ENCODE measurements at regions not wholly inside any gene's neighbourhood (a gene's known extent, or its start where the extent isn't known, plus 50 kb on each side); places are given as distances from the start of the nearest gene placed in this dataset.
A peak's percentile ranks its signal among the peaks of the same experiment; 100 is the strongest.
"Not testable (repeated sequence)": the region's sequence is repeated elsewhere in the genome, so short reads cannot be mapped to it uniquely, and the experiment has no call there.

- H3K4me1 Mint-ChIP-seq: peaks cover 64% of the 10 kb centered on the region
- H3K9ac ChIP-seq (ENCODE audit: low read length); CTCF ChIA-PET; H3K4me3 ChIP-seq (ENCODE audit: control extremely low read depth in 1 of 5, extremely low read depth in 1 of 5, insufficient read depth in 1 of 5, low read depth in 2 of 5, low read length in 4 of 5); H2AFZ ChIP-seq (ENCODE audit: insufficient read depth, low read depth, low read length, poor library complexity, severe bottlenecking); H3K4me2 ChIP-seq (replicated peaks; ENCODE audit: low read depth, low read length, poor library complexity, severe bottlenecking); intact Hi-C loops (cut with micrococcal nuclease); H3K27me3 Mint-ChIP-seq; H3K27me3 ChIP-seq (replicated peaks in 1 of 4; ENCODE audit: control extremely low read depth in 1 of 4, control insufficient read depth in 3 of 4, insufficient read depth in 4 of 4, low read length in 3 of 4); DNase-seq; H4K20me1 ChIP-seq (ENCODE audit: control insufficient read depth, insufficient read depth, low read length, poor library complexity, severe bottlenecking); ATAC-seq (ENCODE audit: low read depth); H3K9me3 ChIP-seq (ENCODE audit: control extremely low read depth in 1 of 3, control insufficient read depth in 2 of 3, insufficient read depth in 1 of 3, low read length in 2 of 3); H3K4me3 Mint-ChIP-seq; H3K9me3 Mint-ChIP-seq (ENCODE audit: insufficient read depth); H3K36me3 ChIP-seq (replicated peaks in 1 of 2; ENCODE audit: control extremely low read depth in 1 of 2, control insufficient read depth in 1 of 2, extremely low read depth in 1 of 2, insufficient read depth in 2 of 2, low read length in 1 of 2): not testable (repeated sequence)
- Histone ChIP-seq H3K4me1 (ENCODE audit: control insufficient read depth in 2 of 2, insufficient read depth in 2 of 2, low read length in 2 of 2) (peaks cover 50 to 75% of the 10 kb centered on the region in 2 donors), H3K79me2 (ENCODE audit: control insufficient read depth, insufficient read depth, low read length) (peaks cover 33% of the 10 kb centered on the region), H3K27ac (ENCODE audit: low read length in 2 of 2) (peak overlapping the region; percentile 72 to 92)
- H3K27ac Mint-ChIP-seq: peak overlapping the region; percentile 97
- WGBS (ENCODE audit: insufficient coverage): 58% methylated on average over 3 of the region's 8 CpGs
- POLR2A ChIA-PET: interaction anchor here (0.9 kb wide), 1 partner anchor 9 kb away, joined by 5 read pairs; no protein-coding TSS in a partner anchor
These were observed 176.8 kb downstream of the TMEM121 start for GRCh38 chr14:105703044-105703665.

GRCh38 chr14:105704091-105704490 lies 177.7 kb downstream of the TMEM121 start:
- H3K27me3 ChIP-seq (replicated peaks in 1 of 4; ENCODE audit: control extremely low read depth in 1 of 4, control insufficient read depth in 3 of 4, insufficient read depth in 4 of 4, low read length in 3 of 4); H3K36me3 ChIP-seq (replicated peaks in 1 of 2; ENCODE audit: control extremely low read depth in 1 of 2, control insufficient read depth in 1 of 2, extremely low read depth in 1 of 2, insufficient read depth in 2 of 2, low read length in 1 of 2); DNase-seq; H3K9me3 Mint-ChIP-seq (ENCODE audit: insufficient read depth); H2AFZ ChIP-seq (ENCODE audit: insufficient read depth, low read depth, low read length, poor library complexity, severe bottlenecking); H3K4me3 Mint-ChIP-seq; H3K4me3 ChIP-seq (ENCODE audit: control extremely low read depth in 1 of 5, extremely low read depth in 1 of 5, insufficient read depth in 1 of 5, low read depth in 2 of 5, low read length in 4 of 5); H3K9me3 ChIP-seq (ENCODE audit: control extremely low read depth in 1 of 3, control insufficient read depth in 2 of 3, insufficient read depth in 1 of 3, low read length in 2 of 3); H3K4me2 ChIP-seq (replicated peaks; ENCODE audit: low read depth, low read length, poor library complexity, severe bottlenecking); ATAC-seq (ENCODE audit: low read depth); H3K27ac ChIP-seq (ENCODE audit: low read length in 2 of 2); CTCF ChIA-PET; POLR2A ChIA-PET; H4K20me1 ChIP-seq (ENCODE audit: control insufficient read depth, insufficient read depth, low read length, poor library complexity, severe bottlenecking); intact Hi-C loops (cut with micrococcal nuclease); H3K9ac ChIP-seq (ENCODE audit: low read length); H3K27me3 Mint-ChIP-seq: not testable (repeated sequence)
- peaks cover 67% of the 10 kb centered on the region for H3K4me1 Mint-ChIP-seq
- peaks cover 31% of the 10 kb centered on the region for H3K79me2 ChIP-seq (ENCODE audit: control insufficient read depth, insufficient read depth, low read length)
- peak overlapping the region; percentile 65 for H3K27ac Mint-ChIP-seq
- H3K4me1 ChIP-seq (ENCODE audit: control insufficient read depth in 2 of 2, insufficient read depth in 2 of 2, low read length in 2 of 2): peaks cover 54 to 77% of the 10 kb centered on the region in 2 donors
- WGBS (ENCODE audit: insufficient coverage): 100% methylated on average over 3 of the region's 10 CpGs

GRCh38 chr14:105704492-105704891 lies 178.1 kb downstream of the TMEM121 start:
- WGBS (ENCODE audit: insufficient coverage): 92% methylated on average over 2 of the region's 10 CpGs
- DNase-seq; H3K27me3 Mint-ChIP-seq; H3K9me3 ChIP-seq (ENCODE audit: control extremely low read depth in 1 of 3, control insufficient read depth in 2 of 3, insufficient read depth in 1 of 3, low read length in 2 of 3); H3K27me3 ChIP-seq (replicated peaks in 1 of 4; ENCODE audit: control extremely low read depth in 1 of 4, control insufficient read depth in 3 of 4, insufficient read depth in 4 of 4, low read length in 3 of 4); H3K4me3 ChIP-seq (ENCODE audit: control extremely low read depth in 1 of 5, extremely low read depth in 1 of 5, insufficient read depth in 1 of 5, low read depth in 2 of 5, low read length in 4 of 5); H3K27ac ChIP-seq (ENCODE audit: low read length in 2 of 2); H4K20me1 ChIP-seq (ENCODE audit: control insufficient read depth, insufficient read depth, low read length, poor library complexity, severe bottlenecking); H3K27ac Mint-ChIP-seq; H3K9ac ChIP-seq (ENCODE audit: low read length); ATAC-seq (ENCODE audit: low read depth); H3K36me3 ChIP-seq (replicated peaks in 1 of 2; ENCODE audit: control extremely low read depth in 1 of 2, control insufficient read depth in 1 of 2, extremely low read depth in 1 of 2, insufficient read depth in 2 of 2, low read length in 1 of 2); H3K4me2 ChIP-seq (replicated peaks; ENCODE audit: low read depth, low read length, poor library complexity, severe bottlenecking); intact Hi-C loops (cut with micrococcal nuclease); H2AFZ ChIP-seq (ENCODE audit: insufficient read depth, low read depth, low read length, poor library complexity, severe bottlenecking); H3K9me3 Mint-ChIP-seq (ENCODE audit: insufficient read depth); CTCF ChIA-PET; H3K4me3 Mint-ChIP-seq: not testable (repeated sequence)
- peaks cover 55 to 81% of the 10 kb centered on the region in 2 donors for H3K4me1 ChIP-seq (ENCODE audit: control insufficient read depth in 2 of 2, insufficient read depth in 2 of 2, low read length in 2 of 2)
- H3K4me1 Mint-ChIP-seq: peaks cover 68% of the 10 kb centered on the region
- H3K79me2 ChIP-seq (ENCODE audit: control insufficient read depth, insufficient read depth, low read length): peaks cover 31% of the 10 kb centered on the region
- POLR2A ChIA-PET: interaction anchor here (1.1 kb wide), 1 partner anchor 120 kb away, joined by 6 read pairs; no protein-coding TSS in a partner anchor

- Mint-ChIP-seq H3K4me1 (peaks cover 68% of the 10 kb centered on the region), H3K27ac (peak overlapping the region; percentile 87), H3K4me3 (peak overlapping the region; percentile 74)
- intact Hi-C loops (cut with micrococcal nuclease); H3K36me3 ChIP-seq (replicated peaks in 1 of 2; ENCODE audit: control extremely low read depth in 1 of 2, control insufficient read depth in 1 of 2, extremely low read depth in 1 of 2, insufficient read depth in 2 of 2, low read length in 1 of 2); H3K27me3 ChIP-seq (replicated peaks in 1 of 4; ENCODE audit: control extremely low read depth in 1 of 4, control insufficient read depth in 3 of 4, insufficient read depth in 4 of 4, low read length in 3 of 4); H3K9me3 ChIP-seq (ENCODE audit: control extremely low read depth in 1 of 3, control insufficient read depth in 2 of 3, insufficient read depth in 1 of 3, low read length in 2 of 3); H3K27me3 Mint-ChIP-seq; H3K4me3 ChIP-seq (ENCODE audit: control extremely low read depth in 1 of 5, extremely low read depth in 1 of 5, insufficient read depth in 1 of 5, low read depth in 2 of 5, low read length in 4 of 5); ATAC-seq (ENCODE audit: low read depth); H3K9me3 Mint-ChIP-seq (ENCODE audit: insufficient read depth); DNase-seq; H2AFZ ChIP-seq (ENCODE audit: insufficient read depth, low read depth, low read length, poor library complexity, severe bottlenecking); H4K20me1 ChIP-seq (ENCODE audit: control insufficient read depth, insufficient read depth, low read length, poor library complexity, severe bottlenecking); CTCF ChIA-PET: not testable (repeated sequence)
- H3K27ac ChIP-seq (ENCODE audit: low read length in 2 of 2): peak overlapping the region; percentile 82 to 93
- H3K4me1 ChIP-seq (ENCODE audit: control insufficient read depth in 2 of 2, insufficient read depth in 2 of 2, low read length in 2 of 2): peaks cover 55 to 81% of the 10 kb centered on the region in 2 donors
- peak overlapping the region; percentile 26 for H3K9ac ChIP-seq (ENCODE audit: low read length)
- WGBS (ENCODE audit: insufficient coverage): 97% methylated on average over 3 of the region's 4 CpGs
- POLR2A ChIA-PET: interaction anchor here (1.1 kb wide), 1 partner anchor 121 kb away, joined by 6 read pairs; no protein-coding TSS in a partner anchor
- H3K4me2 ChIP-seq (replicated peaks; ENCODE audit: low read depth, low read length, poor library complexity, severe bottlenecking): peak overlapping the region; percentile 40
- H3K79me2 ChIP-seq (ENCODE audit: control insufficient read depth, insufficient read depth, low read length): peaks cover 29% of the 10 kb centered on the region
These were observed 179.1 kb downstream of the TMEM121 start for GRCh38 chr14:105705512-105705861.
